ENCODE measurements at regions not wholly inside any gene's neighbourhood (a gene's known extent, or its start where the extent isn't known, plus 50 kb on each side); places are given as distances from the start of the nearest gene placed in this dataset.

DNA sequence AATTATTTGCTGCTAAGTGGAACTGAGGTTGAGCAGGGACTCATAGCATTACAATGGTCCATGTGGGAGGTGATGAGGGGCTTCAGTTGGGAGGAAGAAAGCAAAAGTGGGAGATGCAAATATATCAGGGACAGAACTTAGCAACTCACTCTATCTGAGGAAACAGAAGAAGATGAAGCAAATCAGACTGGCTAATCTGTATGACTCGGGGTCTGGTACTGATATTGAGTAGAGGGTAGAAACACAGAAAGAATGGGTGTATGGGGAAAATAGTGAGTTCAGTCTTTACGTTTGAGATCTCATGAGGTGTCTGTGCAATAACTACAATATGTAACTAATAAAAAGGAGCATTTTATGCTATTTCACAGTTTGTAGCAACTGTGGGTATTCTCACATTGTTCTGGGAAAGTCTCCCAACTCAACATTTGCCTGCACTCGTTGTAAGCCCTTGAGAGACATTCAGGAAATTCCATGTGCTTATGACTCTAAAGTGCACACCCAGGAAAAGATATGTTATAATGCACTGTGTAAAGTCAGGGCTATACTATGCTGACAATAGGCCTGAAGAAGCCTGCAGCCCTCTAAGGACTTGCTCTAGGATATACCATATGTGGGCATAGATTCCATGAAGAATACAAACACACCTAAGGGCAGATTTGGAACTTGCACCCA is 183.5 kb downstream of the SPRY2 start:
- TF ChIP-seq SIN3A (IDR thresholded peaks at IDR 0.05; ENCODE audit: borderline replicate concordance, insufficient read depth, low read length), result no peak
- no peak for TF ChIP-seq TAF1 (IDR thresholded peaks at IDR 0.05; ENCODE audit: borderline replicate concordance, insufficient read depth, low read length)
- TF ChIP-seq, protein P1, sequence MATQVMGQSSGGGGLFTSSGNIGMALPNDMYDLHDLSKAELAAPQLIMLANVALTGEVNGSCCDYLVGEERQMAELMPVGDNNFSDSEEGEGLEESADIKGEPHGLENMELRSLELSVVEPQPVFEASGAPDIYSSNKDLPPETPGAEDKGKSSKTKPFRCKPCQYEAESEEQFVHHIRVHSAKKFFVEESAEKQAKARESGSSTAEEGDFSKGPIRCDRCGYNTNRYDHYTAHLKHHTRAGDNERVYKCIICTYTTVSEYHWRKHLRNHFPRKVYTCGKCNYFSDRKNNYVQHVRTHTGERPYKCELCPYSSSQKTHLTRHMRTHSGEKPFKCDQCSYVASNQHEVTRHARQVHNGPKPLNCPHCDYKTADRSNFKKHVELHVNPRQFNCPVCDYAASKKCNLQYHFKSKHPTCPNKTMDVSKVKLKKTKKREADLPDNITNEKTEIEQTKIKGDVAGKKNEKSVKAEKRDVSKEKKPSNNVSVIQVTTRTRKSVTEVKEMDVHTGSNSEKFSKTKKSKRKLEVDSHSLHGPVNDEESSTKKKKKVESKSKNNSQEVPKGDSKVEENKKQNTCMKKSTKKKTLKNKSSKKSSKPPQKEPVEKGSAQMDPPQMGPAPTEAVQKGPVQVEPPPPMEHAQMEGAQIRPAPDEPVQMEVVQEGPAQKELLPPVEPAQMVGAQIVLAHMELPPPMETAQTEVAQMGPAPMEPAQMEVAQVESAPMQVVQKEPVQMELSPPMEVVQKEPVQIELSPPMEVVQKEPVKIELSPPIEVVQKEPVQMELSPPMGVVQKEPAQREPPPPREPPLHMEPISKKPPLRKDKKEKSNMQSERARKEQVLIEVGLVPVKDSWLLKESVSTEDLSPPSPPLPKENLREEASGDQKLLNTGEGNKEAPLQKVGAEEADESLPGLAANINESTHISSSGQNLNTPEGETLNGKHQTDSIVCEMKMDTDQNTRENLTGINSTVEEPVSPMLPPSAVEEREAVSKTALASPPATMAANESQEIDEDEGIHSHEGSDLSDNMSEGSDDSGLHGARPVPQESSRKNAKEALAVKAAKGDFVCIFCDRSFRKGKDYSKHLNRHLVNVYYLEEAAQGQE (IDR thresholded peaks at IDR 0.05; ENCODE audit: insufficient read depth in 1 of 2, low read depth in 2 of 2, low read length in 2 of 2), result no peak
- no peak for TF ChIP-seq POLR2AphosphoS5 (IDR thresholded peaks at IDR 0.05; ENCODE audit: low read depth, low read length)
- no peak for TF ChIP-seq FOXP2 (optimal IDR thresholded peaks at IDR 0.05; ENCODE audit: borderline replicate concordance, extremely low read depth, extremely low read length, insufficient read depth)

DNA sequence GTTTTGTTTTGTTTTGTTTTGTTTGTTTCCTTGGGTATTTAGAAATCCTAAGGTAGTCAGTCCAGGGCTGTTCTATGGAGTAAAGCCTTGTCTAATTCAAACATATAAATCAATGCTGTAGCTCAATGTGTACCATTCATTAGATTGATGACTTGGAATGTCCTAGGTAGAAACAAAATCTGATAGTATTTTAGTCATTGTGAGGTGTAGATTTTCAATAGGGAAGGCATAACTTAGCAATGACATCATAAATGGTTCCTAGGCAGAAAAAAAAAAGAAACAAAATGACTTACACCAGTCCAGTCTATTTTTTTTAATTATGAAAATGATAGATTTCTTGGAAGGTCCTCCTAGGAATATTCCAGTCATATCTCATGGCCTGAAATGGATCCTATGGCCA is 189.9 kb downstream of the SPRY2 start:
- TF ChIP-seq TAF1 (IDR thresholded peaks at IDR 0.05; ENCODE audit: borderline replicate concordance, insufficient read depth, low read length) (no peak), FOXP2 (optimal IDR thresholded peaks at IDR 0.05; ENCODE audit: borderline replicate concordance, extremely low read depth, extremely low read length, insufficient read depth) (no peak), POLR2AphosphoS5 (IDR thresholded peaks at IDR 0.05; ENCODE audit: low read depth, low read length) (no peak), SIN3A (IDR thresholded peaks at IDR 0.05; ENCODE audit: borderline replicate concordance, insufficient read depth, low read length) (no peak)
- TF ChIP-seq, protein P1 (IDR thresholded peaks at IDR 0.05; ENCODE audit: insufficient read depth in 1 of 2, low read depth in 2 of 2, low read length in 2 of 2), result no peak

DNA sequence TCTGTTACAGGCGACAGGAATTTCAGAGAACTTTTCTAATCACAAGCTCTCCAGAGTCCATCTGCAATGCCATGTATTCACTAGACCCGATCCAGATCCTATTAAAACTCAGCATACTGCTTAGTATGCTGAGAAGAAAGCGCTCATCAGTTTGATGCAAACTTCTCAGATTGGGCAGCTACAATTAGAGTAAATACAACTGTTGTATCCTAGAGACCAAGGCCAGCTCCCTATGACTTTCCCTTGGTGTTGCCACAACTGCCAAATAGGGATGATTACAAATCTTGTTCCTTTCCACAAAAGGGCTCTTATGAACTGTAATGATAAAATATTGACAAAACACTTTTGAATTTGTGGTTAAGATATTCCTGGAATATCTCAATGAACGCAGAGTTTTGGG is 191.2 kb downstream of the SPRY2 start:
- TF ChIP-seq FOXP2 (optimal IDR thresholded peaks at IDR 0.05; ENCODE audit: borderline replicate concordance, extremely low read depth, extremely low read length, insufficient read depth) (no peak), SIN3A (IDR thresholded peaks at IDR 0.05; ENCODE audit: borderline replicate concordance, insufficient read depth, low read length) (no peak), TAF1 (IDR thresholded peaks at IDR 0.05; ENCODE audit: borderline replicate concordance, insufficient read depth, low read length) (no peak), POLR2AphosphoS5 (IDR thresholded peaks at IDR 0.05; ENCODE audit: low read depth, low read length) (no peak)
- TF ChIP-seq, protein P1 (IDR thresholded peaks at IDR 0.05; ENCODE audit: insufficient read depth in 1 of 2, low read depth in 2 of 2, low read length in 2 of 2), result no peak

DNA sequence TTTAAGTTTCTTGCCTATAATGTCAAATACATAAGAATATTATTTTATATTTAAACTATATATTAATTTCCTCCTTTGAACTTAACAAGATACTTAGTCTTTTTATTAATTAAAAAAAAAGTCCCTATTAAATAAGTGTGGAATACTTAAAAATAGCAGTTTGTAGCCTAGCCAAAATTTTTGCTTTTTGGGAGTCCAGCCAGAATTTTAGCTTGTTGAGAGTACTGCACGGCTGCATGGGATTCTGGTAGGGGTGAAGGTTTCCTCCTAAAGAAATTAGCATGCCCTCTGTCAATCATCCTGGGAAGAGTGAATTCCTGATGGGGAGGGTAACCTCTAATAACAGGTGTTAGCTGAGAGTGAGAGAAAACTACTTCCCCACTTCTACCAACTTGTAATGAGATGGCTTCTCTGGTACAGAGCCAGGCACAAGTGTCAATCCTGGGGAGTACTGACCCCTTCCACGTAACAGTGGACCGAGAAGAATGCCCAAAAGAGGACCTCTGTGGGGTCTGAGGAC is 195.7 kb downstream of the SPRY2 start:
- TF ChIP-seq TAF1 (IDR thresholded peaks at IDR 0.05; ENCODE audit: borderline replicate concordance, insufficient read depth, low read length), result no peak
- TF ChIP-seq, protein P1 (IDR thresholded peaks at IDR 0.05; ENCODE audit: insufficient read depth in 1 of 2, low read depth in 2 of 2, low read length in 2 of 2), result no peak
- TF ChIP-seq SIN3A (IDR thresholded peaks at IDR 0.05; ENCODE audit: borderline replicate concordance, insufficient read depth, low read length), result no peak
- no peak for TF ChIP-seq POLR2AphosphoS5 (IDR thresholded peaks at IDR 0.05; ENCODE audit: low read depth, low read length)
- TF ChIP-seq FOXP2 (optimal IDR thresholded peaks at IDR 0.05; ENCODE audit: borderline replicate concordance, extremely low read depth, extremely low read length, insufficient read depth), result no peak

Data from PFSK-1 (cell line).